DMS 273 treated with DMSO at 0.1 percent for 48 hours (cell line): ENCODE measurements at regions not wholly inside any gene's neighbourhood (a gene's known extent, or its start where the extent isn't known, plus 50 kb on each side); places are given as distances from the start of the nearest gene placed in this dataset.

Source experiments
- DNase-seq: peaks from one replicate; lab custom pipeline; 2025; lab: John Stamatoyannopoulos, UW

GRCh38 chr21:27818847-27819246, 852.0 kb upstream of the ADAMTS5 start:
- DNase-seq = no peak

- DNase-seq = no peak
Measured at GRCh38 chr21:27817902-27818623, 851.2 kb upstream of the ADAMTS5 start.

- no peak for DNase-seq
Measured at GRCh38 chr21:27817074-27817473, 850.2 kb upstream of the ADAMTS5 start.

- no peak for DNase-seq
Measured at GRCh38 chr21:27816301-27816700, 849.4 kb upstream of the ADAMTS5 start.

- DNase-seq = no peak
Measured at GRCh38 chr21:27814226-27814625, 847.3 kb upstream of the ADAMTS5 start.

- no peak for DNase-seq
Measured at GRCh38 chr21:27813750-27814149, 846.9 kb upstream of the ADAMTS5 start.

- DNase-seq = no peak
Measured at GRCh38 chr21:27813344-27813743, 846.5 kb upstream of the ADAMTS5 start.

GRCh38 chr21:27812279-27812678, 845.4 kb upstream of the ADAMTS5 start:
- DNase-seq = no peak

GRCh38 chr21:27808923-27809322, 842.0 kb upstream of the ADAMTS5 start:
- DNase-seq = no peak

- DNase-seq = no peak
Measured at GRCh38 chr21:27807596-27807995, 840.7 kb upstream of the ADAMTS5 start.

- DNase-seq = no peak
Measured at GRCh38 chr21:27806281-27806680, 839.4 kb upstream of the ADAMTS5 start.

GRCh38 chr21:27805696-27806095, 838.8 kb upstream of the ADAMTS5 start:
- DNase-seq = no peak

GRCh38 chr21:27804515-27804914, 837.6 kb upstream of the ADAMTS5 start:
- no peak for DNase-seq

- DNase-seq = no peak
Measured at GRCh38 chr21:27803571-27803970, 836.7 kb upstream of the ADAMTS5 start.

GRCh38 chr21:27802816-27803475, 836.1 kb upstream of the ADAMTS5 start:
- no peak for DNase-seq

- DNase-seq = no peak
Measured at GRCh38 chr21:27799861-27800260, 833.0 kb upstream of the ADAMTS5 start.

- no peak for DNase-seq
Measured at GRCh38 chr21:27796106-27796505, 829.2 kb upstream of the ADAMTS5 start.

- DNase-seq = no peak
Measured at GRCh38 chr21:27795418-27795817, 828.5 kb upstream of the ADAMTS5 start.

- no peak for DNase-seq
Measured at GRCh38 chr21:27793901-27794300, 827.0 kb upstream of the ADAMTS5 start.

GRCh38 chr21:27787046-27787445, 820.2 kb upstream of the ADAMTS5 start:
- DNase-seq = no peak

GRCh38 chr21:27779606-27780005, 812.7 kb upstream of the ADAMTS5 start:
- DNase-seq = no peak

- DNase-seq = no peak
Measured at GRCh38 chr21:27776925-27777553, 810.2 kb upstream of the ADAMTS5 start.

GRCh38 chr21:27772816-27773215, 805.9 kb upstream of the ADAMTS5 start:
- DNase-seq = no peak
